ENCODE measurements at regions not wholly inside any gene's neighbourhood (a gene's known extent, or its start where the extent isn't known, plus 50 kb on each side); places are given as distances from the start of the nearest gene placed in this dataset.

DNA sequence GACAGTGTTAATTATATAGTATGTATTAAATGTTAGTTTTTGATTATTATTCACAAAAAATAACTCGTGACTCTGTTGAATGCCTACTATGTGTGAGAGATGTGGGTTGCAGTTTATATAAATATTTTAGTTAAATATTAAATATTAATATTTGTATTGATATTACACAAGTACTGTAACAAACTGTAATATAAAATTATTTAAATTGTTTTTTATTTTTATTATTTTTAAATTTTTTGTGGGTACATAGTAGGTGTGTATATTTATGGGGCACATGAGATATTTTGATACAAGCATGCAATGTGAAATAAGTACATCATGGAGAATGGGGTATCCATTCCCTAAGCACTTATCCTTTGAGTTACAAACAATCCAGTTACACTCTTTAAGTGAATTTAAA is 196.1 kb upstream of the ZNF717 start:
- TF ChIP-seq, protein P1, sequence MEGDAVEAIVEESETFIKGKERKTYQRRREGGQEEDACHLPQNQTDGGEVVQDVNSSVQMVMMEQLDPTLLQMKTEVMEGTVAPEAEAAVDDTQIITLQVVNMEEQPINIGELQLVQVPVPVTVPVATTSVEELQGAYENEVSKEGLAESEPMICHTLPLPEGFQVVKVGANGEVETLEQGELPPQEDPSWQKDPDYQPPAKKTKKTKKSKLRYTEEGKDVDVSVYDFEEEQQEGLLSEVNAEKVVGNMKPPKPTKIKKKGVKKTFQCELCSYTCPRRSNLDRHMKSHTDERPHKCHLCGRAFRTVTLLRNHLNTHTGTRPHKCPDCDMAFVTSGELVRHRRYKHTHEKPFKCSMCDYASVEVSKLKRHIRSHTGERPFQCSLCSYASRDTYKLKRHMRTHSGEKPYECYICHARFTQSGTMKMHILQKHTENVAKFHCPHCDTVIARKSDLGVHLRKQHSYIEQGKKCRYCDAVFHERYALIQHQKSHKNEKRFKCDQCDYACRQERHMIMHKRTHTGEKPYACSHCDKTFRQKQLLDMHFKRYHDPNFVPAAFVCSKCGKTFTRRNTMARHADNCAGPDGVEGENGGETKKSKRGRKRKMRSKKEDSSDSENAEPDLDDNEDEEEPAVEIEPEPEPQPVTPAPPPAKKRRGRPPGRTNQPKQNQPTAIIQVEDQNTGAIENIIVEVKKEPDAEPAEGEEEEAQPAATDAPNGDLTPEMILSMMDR (IDR thresholded peaks at IDR 0.05; ENCODE audit: low read depth, low read length): no peak
- DNase-seq (ENCODE audit: extremely low read depth, low read depth): no peak

DNA sequence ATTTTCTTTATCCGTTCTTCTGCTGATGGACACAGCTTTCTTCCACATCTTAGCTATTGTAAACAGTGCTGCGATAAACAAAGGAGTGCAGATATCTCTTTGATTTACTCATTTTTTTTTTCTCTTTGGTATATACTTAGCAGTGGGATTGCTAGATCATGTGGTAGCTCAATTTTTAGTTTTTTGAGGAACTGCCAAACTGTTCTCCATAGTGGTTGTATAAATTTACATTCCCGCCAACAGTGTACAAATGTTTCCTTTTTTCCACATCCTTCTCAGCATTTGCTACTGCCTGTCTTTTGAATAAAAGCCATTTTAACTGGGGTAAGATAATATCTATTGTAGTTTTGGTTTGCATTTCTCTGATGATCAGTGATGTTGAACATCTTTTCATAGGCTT is 196.8 kb upstream of the ZNF717 start:
- TF ChIP-seq, protein P1 (IDR thresholded peaks at IDR 0.05; ENCODE audit: low read depth, low read length): no peak
- DNase-seq (ENCODE audit: extremely low read depth, low read depth): no peak

DNA sequence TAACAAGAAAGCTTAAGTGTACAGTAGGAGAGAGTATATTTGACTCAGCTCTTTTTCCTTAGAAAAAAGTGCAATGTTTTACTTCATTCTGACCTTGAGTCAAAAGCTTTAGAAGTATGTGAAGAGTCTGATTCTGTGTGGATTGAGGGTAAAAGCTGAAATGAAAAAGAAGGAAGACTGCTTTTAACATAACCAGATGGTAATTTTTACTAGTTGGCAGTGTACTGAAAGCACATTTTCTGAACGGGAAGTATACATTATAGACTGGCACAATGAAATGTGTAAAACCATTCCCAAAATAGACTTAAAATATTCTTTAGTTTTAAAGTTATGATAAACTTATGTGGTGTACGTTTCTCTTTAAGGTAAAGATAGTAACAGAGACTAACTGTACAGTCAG is 197.8 kb upstream of the ZNF717 start:
- TF ChIP-seq, protein P1 (IDR thresholded peaks at IDR 0.05; ENCODE audit: low read depth, low read length): no peak
- no peak for DNase-seq (ENCODE audit: extremely low read depth, low read depth)

DNA sequence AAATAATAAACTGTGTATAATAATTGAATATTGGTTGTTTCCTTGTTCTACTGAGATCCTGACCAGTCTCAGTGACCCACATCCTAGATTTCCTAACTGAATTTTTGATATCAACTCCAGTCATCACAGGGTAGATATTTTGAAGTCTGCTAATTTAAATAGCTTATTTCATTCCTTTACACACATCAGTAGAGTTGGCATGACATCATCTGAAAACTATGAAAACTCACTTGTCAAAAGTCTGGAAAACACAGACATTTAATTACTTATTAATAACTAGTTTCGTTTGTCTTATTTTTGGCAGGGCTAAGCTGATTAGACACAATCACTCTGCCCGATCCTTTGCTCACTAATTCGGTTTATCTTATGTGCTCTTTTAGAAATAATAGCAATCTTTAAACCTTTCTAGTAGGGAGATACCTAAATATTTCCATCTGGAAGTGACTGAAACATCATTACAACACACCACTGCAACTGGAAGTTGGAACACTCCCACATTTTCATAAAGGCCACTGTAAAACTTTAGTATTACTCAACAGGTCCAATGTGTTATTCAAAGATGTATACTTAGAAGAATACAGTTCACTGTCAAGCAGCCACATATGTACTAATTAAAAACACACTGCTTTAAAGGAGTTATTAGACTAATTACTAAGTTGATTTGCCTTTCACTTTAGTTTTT is 198.4 kb upstream of the ZNF717 start:
- no peak for DNase-seq (ENCODE audit: extremely low read depth, low read depth)

DNA sequence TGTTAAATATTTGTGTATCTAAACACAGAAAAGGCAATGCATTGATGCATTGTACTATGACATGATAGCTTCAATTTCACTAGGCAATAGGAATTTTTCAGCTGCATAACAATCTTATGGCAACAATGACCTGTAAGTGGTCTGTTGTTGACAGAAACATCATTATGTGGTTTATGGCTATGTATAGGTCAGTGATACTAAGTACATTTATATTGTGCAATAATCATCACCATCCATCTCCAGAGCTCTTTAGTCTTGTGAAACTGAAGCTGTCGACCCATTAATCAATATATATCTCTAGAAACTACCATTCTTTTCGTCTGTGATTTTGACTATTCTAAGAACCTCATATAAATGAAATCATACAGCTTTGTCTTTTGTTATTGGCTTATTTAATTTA is 200.1 kb upstream of the ZNF717 start:
- TF ChIP-seq, protein P1 (IDR thresholded peaks at IDR 0.05; ENCODE audit: low read depth, low read length): no peak
- no peak for DNase-seq (ENCODE audit: extremely low read depth, low read depth)

More for the DNA sequence above, 198.4 kb upstream of the ZNF717 start:
- TF ChIP-seq, protein P1 (IDR thresholded peaks at IDR 0.05; ENCODE audit: low read depth, low read length): no peak

DNA sequence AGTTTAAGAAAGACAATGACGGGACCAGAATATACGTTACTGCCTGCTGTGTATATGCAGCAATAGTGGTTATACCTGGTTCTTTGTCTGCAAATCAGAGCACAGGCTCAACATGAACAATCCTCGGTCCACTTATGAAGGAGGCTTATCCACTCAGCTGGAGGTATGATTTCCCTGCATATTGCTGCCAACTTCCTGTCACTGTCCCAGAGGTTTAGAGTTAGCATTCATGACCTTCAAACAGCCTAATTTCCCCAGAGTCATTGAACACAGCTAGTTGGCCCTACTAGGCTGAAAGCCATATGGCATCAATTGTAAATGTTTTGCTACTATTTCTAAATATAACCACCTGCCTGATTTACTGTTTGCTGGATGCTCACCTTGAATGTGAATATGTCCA is 224.9 kb upstream of the ZNF717 start:
- no peak for DNase-seq (ENCODE audit: extremely low read depth, low read depth)

DNA sequence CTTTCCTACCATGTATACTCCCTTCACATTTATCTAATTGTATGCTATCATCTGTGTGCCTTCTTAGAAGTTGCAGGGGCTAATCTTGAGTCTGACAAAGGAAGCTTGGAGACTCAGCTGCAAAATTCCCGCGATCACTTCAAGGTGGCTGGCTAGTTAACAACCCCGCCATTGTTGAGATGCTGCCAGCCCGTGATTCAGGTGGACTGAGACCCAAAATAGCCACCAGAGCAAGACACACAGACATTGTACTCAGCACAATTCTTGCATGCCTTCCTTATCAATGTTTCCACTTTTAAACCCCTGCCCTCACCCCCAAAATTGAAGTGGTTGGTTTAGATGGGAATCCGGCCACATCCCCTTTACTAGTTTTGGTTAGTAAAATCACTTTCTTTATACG is 225.8 kb upstream of the ZNF717 start:
- no peak for DNase-seq (ENCODE audit: extremely low read depth, low read depth)
- TF ChIP-seq, protein P1 (IDR thresholded peaks at IDR 0.05; ENCODE audit: low read depth, low read length): no peak

More for the DNA sequence above, 224.9 kb upstream of the ZNF717 start:
- TF ChIP-seq, protein P1 (IDR thresholded peaks at IDR 0.05; ENCODE audit: low read depth, low read length): no peak

Measured in AG09319 (cell line).